NCI-H82 treated with DMSO at 0.1 percent for 48 hours (cell line): ENCODE measurements at regions not wholly inside any gene's neighbourhood (a gene's known extent, or its start where the extent isn't known, plus 50 kb on each side); places are given as distances from the start of the nearest gene placed in this dataset.
"Not testable (repeated sequence)": the region's sequence is repeated elsewhere in the genome, so short reads cannot be mapped to it uniquely, and the experiment has no call there.

ENCODE experiments used
- DNase-seq: peaks from one replicate; lab custom pipeline; 2025; ENCODE audit not compliant: unreplicated experiment; lab: John Stamatoyannopoulos, UW

DNA sequence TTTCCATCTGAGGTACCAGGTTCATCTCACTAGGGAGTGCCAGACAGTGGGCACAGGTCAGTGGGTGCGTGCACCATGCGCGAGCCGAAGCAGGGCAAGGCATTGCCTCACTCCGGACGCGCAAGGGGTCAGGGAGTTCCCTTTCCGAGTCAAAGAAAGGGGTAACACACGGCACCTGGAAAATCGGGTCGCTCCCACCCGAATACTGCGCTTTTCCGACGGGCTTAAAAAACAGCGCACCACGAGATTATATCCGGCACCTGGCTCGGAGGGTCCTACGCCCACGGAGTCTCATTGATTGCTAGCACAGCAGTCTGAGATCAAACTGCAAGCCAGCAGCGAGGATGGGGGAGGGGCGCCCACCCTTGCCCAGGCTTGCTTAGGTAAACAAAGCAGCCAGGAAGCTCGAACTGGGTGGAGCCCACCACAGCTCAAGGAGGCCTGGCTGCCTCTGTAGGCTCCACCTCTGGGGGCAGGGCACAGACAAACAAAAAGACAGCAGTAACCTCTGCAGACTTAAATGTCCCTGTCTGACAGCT, 242.5 kb downstream of the CYLC2 start:
- DNase-seq: not testable (repeated sequence)

DNA sequence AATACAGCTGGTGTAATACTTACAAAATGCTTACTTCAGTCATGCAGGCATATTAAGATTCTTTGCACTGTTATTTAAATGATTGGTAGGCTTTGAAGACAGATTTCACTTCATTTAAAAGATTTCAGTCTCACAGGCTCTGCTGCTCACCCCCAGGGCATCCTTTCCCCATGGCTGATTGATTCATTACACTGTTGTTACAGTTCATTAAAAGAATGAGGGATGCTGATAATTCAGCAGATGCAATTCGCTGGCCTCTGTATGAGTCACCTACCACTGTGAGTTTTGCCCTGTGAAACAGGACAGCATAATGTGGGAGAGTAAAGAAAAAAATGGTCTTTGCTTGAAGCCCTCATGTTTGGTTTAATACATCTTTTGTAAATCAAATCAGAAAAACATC, 246.9 kb downstream of the CYLC2 start:
- DNase-seq: no peak

DNA sequence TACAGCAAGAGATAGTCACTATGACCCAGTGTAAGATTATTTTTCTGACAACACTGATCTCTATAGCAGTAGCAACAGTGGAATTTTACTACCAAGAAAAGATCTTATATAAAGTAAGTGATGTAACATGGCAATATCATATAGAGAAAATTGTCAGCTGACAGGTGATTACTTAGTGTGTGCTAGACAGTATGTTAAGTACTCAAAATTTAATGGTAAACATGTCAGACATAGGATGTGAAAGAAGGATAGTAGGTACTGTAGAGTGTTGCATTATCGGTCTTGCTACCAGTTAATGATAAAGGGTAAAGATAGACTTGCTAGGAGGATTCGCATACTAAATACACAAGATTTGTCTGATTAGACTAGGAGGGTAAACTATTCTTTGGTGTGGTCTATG, 247.4 kb downstream of the CYLC2 start:
- DNase-seq: no peak

DNA sequence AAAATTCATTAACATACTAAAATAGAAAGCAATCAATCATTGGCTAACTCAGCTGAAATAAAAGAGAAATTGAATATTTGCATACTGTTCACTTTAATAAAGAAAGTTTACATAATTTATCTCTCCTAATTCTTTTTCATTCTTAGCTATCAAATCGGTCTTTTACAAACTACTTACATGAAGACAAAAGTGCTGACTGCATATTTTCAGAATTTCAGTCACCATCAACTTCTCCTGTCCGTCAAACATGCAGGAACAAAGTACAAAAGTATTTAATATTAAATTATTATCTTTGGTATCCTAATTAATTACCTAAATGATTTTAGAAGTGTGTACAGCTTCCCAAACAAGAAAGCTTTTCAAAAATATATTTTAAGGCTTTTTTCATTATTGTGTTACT, 248.4 kb downstream of the CYLC2 start:
- no peak for DNase-seq

- DNase-seq: peak; percentile 7
Measured at GRCh38 chr9:103245369-103245768, 250.2 kb downstream of the CYLC2 start.

DNA sequence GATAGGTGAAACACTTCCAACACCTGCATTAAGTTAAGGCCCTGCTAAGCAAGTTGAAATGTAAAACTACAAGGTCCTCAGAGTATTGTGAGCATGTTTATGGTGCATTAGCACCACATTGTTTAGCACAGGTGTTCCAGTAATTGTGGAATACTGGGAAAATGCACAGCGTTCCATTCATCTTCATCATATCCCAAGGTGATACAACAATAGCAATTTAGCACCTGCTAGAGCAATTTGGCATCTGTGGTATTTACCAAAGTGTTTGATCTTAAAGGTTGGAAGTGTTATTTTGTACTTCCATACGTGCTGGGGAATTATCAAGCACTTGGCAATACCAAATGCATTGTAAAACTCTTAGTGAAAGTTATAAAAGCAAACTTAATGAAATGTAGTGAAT, 266.8 kb downstream of the CYLC2 start:
- no peak for DNase-seq

DNA sequence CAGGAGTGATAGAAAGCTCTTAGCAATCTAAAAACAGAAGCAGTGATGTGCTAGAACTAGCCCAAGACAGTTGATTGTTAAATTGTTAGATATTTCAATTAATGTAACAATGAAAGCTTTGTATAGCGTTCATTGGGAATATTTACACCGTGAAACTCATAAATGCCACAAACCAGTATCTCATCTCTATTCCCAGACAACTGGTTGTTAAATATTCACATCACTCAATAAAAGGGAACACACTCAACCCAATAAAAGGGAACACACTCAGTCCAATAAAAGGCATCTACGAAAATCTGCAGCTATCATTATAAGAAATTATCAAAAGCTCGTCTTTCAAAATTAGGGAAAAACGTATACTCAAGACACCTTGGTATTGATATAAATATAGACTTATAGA, 270.9 kb downstream of the CYLC2 start:
- no peak for DNase-seq

- DNase-seq: no peak
Measured at GRCh38 chr9:103277240-103277639, 282.1 kb downstream of the CYLC2 start.

DNA sequence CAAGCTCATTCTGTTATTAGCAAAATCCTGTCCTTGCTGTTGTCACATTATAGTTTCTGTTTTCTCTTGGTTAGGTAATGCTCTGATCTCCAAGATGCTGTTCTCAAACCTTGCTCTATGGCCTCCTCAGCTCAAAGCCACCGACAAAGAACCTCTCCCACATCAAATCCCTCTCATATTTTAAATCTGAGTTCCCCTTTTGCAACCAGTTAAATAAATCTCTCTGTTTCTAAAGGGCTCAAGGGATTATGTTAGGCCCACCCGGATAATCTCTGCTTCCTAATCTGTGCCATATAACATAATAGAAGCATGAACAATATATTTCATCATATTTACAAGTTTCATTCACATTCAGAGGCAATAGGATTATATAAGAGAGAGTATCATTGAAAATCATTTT, 286.0 kb downstream of the CYLC2 start:
- peak; percentile 86 for DNase-seq

GRCh38 chr9:103287361-103287760, 292.2 kb downstream of the CYLC2 start:
- no peak for DNase-seq

DNA sequence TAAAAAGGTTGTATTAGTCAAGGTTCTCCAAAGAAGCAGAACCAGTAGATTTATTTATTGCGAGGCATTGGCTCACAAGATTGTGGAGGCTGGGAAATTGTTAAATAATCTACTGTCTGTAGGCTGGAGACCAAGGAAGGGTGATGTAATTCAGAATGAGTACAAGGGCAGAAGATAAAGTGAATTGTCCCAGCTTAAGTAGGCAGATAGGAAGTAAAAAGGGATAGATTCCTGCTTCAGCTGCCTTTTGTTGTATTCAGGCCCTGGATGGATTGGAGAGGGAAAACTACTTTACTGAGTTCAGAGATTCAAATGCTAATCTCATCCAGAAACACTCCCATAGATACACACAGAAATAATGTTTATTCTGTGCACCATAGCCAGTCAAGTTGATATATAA, 301.1 kb downstream of the CYLC2 start:
- no peak for DNase-seq

- DNase-seq: no peak
Measured at GRCh38 chr9:103301051-103301450, 305.9 kb downstream of the CYLC2 start.

- no peak for DNase-seq
Measured at GRCh38 chr9:103304797-103305196, 309.7 kb downstream of the CYLC2 start.

DNA sequence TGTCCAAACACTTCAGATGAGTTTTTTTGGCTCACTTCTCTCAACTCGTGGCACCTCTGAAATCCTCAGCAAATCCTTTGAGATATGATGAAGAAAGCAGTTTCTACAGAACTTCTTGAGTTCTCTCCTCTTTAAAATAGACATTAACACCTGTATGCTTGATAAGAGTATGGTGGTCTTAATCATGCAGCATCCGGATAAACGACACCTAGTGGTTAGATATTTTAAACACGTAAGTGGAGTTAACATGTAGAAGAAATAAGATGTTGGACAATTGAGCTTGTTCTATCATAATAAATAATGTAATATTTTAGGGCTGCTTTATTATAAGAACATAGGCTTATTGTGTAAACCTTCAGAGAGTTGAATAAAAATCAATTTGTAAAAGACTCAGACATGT, 324.8 kb downstream of the CYLC2 start:
- peak; percentile 18 for DNase-seq

DNA sequence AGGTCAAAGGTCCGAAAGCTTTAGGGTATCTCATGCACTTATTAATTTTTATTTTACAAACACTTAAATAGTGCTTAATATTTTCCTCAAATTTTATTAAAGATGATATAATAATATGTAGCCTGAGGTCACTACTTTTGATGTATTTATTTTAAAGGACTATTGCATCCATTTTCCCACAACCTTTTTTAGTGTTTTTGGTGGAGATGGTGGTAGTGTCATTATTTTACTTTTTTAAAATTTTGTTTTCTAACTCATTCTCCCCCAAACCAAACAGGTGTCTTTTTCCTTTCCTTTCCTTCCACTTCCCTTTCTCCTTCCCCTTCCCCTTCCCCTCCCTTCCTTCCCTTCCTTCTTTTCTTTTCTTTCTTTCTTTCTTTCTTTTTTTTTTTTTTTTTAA, 328.6 kb downstream of the CYLC2 start:
- no peak for DNase-seq

DNA sequence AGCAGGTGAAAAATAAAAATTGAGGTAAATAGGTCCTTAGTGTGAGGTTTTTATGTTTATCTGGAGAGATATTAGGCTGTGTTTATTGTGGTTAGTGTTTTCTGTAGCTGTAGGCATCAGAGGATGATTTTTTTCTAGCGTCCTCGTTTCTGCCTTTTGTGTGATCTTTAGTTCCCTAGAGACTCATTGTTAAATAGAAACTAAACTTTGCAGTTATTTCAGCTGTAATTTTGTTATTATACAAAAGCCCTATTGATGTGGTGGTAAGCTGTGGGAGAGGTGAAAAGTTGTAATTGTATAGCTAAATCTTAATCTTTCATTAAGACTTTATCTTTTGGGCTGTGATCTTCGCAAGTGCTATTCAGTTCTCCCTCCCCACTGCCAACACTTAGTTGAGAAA, 340.3 kb downstream of the CYLC2 start:
- DNase-seq: no peak

- no peak for DNase-seq
Measured at GRCh38 chr9:103355000-103355399, 359.9 kb downstream of the CYLC2 start.

DNA sequence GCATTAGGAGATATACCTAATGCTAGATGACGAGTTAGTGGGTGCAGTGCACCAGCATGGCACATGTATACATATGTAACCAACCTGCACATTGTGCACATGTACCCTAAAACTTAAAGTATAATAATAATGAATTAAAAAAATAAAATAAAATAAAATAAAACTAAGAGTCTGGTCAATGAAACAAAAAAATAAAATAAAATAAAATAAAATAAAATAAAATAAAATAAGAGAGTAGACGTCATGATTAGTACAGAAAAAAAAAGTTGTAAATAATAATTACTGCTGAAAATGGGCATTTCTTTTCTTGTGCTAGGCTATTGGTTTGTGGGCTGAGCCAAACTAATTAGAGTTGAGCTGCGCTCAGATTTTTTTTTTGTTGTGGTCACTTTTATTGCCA, 362.8 kb downstream of the CYLC2 start:
- not testable (repeated sequence) for DNase-seq

- no peak for DNase-seq
Measured at GRCh38 chr9:103361906-103362305, 366.8 kb downstream of the CYLC2 start.

DNA sequence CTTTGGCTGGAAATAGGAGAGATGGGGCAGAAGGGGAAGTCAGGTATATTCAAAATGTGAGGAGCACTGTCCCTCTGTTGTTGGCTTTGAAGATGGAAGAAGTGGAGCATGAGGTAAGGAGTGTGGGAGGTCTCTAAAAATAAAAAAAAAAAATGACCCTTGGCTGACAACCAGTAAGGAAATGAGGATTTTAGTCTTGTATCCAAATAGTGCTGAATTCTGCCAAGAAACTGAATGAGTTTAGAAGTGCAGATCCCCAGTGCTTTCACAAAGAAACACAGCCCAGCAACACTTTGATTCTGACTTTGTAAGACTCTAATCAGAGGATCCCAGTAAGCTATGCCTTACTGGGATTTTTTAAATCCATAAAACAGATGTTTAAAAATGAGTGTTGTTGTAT, 367.9 kb downstream of the CYLC2 start:
- DNase-seq: no peak

DNA sequence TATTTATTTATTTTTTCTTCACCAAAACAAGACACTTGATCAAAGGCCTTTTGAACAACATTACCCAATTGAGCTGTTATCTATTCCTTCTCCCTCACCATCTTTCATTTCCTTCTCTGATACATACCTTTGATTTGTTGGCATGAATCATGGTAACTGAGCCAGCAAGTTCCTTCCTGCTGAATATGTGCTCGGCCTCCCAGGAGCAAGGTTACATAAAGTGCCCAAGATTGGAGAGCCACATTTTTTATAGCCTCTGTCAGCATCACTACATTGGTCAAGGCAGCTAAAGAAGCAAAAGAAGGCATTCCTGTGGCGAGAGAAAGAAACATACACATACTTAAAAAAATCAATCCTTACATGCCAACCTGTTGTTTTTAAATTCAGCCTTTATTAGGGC, 369.6 kb downstream of the CYLC2 start:
- DNase-seq: no peak

- no peak for DNase-seq
Measured at GRCh38 chr9:103371152-103371551, 376.0 kb downstream of the CYLC2 start.

DNA sequence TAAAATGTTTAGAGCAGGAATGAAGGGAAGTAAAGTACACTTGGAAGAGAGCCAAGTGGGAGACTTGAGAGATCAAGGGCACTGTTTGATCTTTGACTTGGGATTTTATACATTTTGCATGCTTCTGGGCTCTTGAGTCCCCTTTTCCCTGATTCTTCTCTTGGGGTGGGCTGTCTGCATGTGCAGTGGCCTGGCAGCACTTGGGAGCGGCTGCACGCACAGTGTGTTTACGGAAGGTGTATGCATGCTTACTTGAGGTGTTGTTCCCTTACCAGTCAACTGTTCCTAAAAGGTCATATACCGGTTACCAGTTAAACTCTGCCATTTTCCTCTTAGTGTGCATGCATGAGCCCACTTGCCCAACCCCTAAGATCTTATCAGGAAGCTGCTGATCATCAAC, 377.7 kb downstream of the CYLC2 start:
- DNase-seq: no peak

DNA sequence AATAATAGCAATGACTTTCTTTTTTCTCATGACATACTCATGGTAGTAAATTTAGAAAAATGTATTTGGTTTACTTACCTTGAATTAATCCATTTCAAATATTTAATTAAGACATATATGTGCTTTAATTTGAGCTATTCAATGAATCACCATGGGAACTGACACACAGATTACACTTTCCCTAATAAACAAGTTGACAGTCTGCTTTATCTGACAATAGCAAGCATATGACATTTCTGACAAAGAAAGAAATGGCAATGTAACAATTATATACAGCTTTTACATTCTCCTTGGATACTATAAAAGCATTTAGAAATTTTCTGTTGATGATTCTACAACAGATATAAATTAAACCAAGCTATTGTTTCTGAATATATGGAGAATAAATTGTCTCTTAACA, 382.5 kb downstream of the CYLC2 start:
- DNase-seq: no peak
